ENCODE measurements at regions not wholly inside any gene's neighbourhood (a gene's known extent, or its start where the extent isn't known, plus 50 kb on each side); places are given as distances from the start of the nearest gene placed in this dataset.

DNA sequence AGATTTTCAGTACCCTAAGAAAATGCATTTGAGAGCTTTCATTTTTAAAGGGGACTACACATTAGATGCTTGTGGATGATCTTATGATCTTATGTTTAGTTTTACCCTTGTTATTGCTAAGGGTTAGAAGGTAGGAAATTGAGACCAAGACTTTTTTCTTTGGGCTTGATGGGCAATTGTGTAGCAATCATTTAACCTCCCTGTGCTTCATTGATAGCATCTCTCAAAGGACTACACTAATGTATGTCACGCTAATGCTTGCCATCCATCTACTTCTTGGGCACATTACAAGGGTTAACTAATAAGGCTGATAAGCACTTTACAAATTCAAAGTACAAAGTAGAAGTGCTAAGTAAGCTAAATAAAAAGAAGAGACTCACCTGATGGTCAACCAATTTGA, 189.3 kb upstream of the LRP1B start:
- no peak for DNase-seq (ENCODE audit: low read depth)
- TF ChIP-seq, protein P1, sequence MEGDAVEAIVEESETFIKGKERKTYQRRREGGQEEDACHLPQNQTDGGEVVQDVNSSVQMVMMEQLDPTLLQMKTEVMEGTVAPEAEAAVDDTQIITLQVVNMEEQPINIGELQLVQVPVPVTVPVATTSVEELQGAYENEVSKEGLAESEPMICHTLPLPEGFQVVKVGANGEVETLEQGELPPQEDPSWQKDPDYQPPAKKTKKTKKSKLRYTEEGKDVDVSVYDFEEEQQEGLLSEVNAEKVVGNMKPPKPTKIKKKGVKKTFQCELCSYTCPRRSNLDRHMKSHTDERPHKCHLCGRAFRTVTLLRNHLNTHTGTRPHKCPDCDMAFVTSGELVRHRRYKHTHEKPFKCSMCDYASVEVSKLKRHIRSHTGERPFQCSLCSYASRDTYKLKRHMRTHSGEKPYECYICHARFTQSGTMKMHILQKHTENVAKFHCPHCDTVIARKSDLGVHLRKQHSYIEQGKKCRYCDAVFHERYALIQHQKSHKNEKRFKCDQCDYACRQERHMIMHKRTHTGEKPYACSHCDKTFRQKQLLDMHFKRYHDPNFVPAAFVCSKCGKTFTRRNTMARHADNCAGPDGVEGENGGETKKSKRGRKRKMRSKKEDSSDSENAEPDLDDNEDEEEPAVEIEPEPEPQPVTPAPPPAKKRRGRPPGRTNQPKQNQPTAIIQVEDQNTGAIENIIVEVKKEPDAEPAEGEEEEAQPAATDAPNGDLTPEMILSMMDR (IDR thresholded peaks at IDR 0.05; ENCODE audit: low read depth, low read length, missing control alignments): no peak
- H3K4me3 ChIP-seq (ENCODE audit: low read depth, low read length): no peak overlapping the region

DNA sequence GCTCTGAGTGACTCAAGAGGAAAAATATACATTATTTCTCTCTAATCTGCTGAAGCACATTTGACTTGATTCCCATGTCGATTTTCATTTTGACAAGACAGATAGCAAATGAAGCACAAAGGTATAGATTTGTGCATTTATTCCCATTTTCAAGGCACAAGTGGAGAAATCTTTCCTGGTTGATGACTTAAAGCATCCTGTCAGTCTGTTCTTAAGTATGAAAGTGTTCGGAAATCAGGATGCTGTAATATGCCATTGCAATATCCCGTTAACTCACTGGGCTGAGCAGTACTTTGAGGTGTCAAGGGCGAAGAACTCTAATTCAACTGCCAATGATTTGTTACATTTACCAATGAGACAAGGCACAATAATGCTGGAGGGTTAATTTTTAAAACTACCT, 185.2 kb upstream of the LRP1B start:
- DNase-seq (ENCODE audit: low read depth): no peak
- no peak overlapping the region for H3K4me3 ChIP-seq (ENCODE audit: low read depth, low read length)
- TF ChIP-seq, protein P1 (IDR thresholded peaks at IDR 0.05; ENCODE audit: low read depth, low read length, missing control alignments): no peak

DNA sequence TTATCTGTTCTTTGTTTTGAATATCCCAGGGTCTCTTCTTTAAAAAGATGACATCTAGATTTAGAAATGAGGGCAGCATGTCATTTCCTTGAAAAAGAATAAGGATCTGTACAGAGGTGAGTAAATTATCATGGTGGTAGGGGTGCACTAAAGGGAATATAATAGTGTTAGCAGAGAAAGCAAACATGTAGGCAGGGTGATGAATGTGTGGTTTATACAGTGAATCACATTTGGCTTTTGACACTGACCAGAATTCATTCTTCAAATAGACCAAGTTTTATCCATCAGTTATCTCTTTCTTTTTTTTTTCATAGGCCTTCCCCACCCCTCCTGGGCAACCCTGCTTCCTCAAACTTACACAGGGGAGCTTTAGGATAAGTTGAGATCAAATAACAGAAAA, 184.5 kb upstream of the LRP1B start:
- DNase-seq (ENCODE audit: low read depth): no peak
- TF ChIP-seq, protein P1 (IDR thresholded peaks at IDR 0.05; ENCODE audit: low read depth, low read length, missing control alignments): no peak
- no peak overlapping the region for H3K4me3 ChIP-seq (ENCODE audit: low read depth, low read length)

DNA sequence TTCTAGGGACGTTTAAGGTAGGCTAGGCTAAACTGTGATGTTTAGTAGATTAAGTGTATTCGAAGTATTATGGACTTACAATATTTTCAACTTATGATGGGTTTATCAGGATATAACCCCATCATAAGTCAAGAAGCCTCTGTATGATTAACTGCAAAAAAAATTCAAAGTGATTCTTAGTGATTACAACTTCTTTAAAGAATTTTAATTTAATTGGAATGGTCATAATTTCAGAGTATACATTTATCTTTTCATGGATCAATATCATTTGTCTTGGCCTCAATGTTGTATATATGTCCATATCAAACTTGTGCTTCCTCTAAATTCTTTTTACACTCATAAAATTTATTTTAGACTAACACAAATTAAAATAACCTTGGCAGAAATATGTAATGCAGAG, 183.3 kb upstream of the LRP1B start:
- no peak overlapping the region for H3K4me3 ChIP-seq (ENCODE audit: low read depth, low read length)
- TF ChIP-seq, protein P1 (IDR thresholded peaks at IDR 0.05; ENCODE audit: low read depth, low read length, missing control alignments): no peak
- DNase-seq (ENCODE audit: low read depth): no peak

- H3K4me3 ChIP-seq (ENCODE audit: low read depth, low read length): no peak overlapping the region
- TF ChIP-seq, protein P1 (IDR thresholded peaks at IDR 0.05; ENCODE audit: low read depth, low read length, missing control alignments): no peak
- DNase-seq (ENCODE audit: low read depth): no peak
Measured at GRCh38 chr2:142310530-142310929, 179.7 kb upstream of the LRP1B start.

DNA sequence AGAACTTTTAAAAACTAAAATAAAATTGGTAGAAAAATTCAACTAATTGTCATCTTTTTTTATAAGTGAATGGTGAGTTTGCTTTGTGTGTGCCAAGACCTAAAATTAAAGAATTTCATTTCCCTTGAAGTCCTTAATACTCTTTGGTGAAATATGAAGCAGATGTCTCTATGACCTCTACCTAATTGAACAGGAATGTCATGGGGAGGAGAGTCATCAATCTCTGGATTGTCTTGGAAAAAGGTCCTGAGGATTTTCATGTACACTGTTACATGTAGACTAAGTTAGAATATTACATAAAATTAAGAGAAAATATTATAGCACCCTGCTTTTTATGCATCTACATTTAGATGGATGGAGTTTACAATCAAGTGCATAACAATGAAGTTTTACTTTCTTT, 177.9 kb upstream of the LRP1B start:
- H3K4me3 ChIP-seq (ENCODE audit: low read depth, low read length): no peak overlapping the region

DNA sequence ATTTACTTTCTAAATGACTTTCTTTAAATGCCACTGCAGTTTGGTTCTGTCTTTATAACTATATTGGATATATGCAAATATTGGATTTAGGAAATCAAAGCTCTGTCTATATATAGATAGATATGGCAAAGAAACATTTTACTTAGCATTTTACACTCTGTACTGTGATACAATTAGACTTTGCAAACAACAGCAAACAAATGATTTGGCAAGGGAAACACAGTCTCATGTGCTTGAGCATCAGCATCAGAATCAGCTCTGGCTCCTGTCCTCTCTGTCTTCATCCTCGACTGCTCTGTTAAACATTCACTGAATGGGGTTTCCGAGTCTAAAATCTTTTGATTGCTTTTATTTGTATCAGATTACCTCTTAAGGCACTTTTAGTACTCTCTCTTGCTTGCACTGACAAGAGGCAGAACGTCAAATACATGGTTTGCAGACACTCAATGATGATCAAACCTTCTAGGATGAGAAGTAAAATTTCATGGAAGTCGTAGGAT, 176.8 kb upstream of the LRP1B start:
- TF ChIP-seq, protein P1 (IDR thresholded peaks at IDR 0.05; ENCODE audit: low read depth, low read length, missing control alignments): no peak
- H3K4me3 ChIP-seq (ENCODE audit: low read depth, low read length): no peak overlapping the region
- DNase-seq (ENCODE audit: low read depth): no peak

More for the DNA sequence above, 177.9 kb upstream of the LRP1B start:
- TF ChIP-seq, protein P1 (IDR thresholded peaks at IDR 0.05; ENCODE audit: low read depth, low read length, missing control alignments): no peak
- DNase-seq (ENCODE audit: low read depth): no peak

Data from GM12864 (cell line).